Gastrocnemius medialis (tissue), 4 donors: ENCODE measurements at regions not wholly inside any gene's neighbourhood (a gene's known extent, or its start where the extent isn't known, plus 50 kb on each side); places are given as distances from the start of the nearest gene placed in this dataset.

Source experiments
- CTCF ChIP-seq, 5 experiments: fragments of 450-650 bp in 3 of 5; fragments of 200-600 bp in 2 of 5; sonication (generic) in 2 of 5; IDR thresholded peaks in 4 of 5; conservative IDR thresholded peaks in 1 of 5; 1 replicate in 4 of 5; 2 replicates in 1 of 5; pipeline ENCODE4 v1.5.1; 2016 to 2019; ENCODE audit warnings: antibody characterized with exemption in 5 of 5, mild to moderate bottlenecking in 3 of 5, moderate library complexity in 3 of 5
- POLR2A ChIP-seq, 2 donors: fragments of 450-650 bp; IDR thresholded peaks; one replicate each; pipeline ENCODE4 v1.6.1; 2017; ENCODE audit warnings: antibody characterized with exemption in 2 of 2, mild to moderate bottlenecking in 2 of 2, moderate library complexity in 2 of 2

- TF ChIP-seq CTCF (IDR thresholded peaks at IDR 0.05 in 4 of 5, conservative IDR thresholded peaks at IDR 0.05 in 1 of 5): no peak
- TF ChIP-seq POLR2A (IDR thresholded peaks at IDR 0.05): no peak
Observed at GRCh38 chr5:142532781-142533176, 153.1 kb downstream of the FGF1 start.
